Panc1 (cell line): ENCODE measurements at regions not wholly inside any gene's neighbourhood (a gene's known extent, or its start where the extent isn't known, plus 50 kb on each side); places are given as distances from the start of the nearest gene placed in this dataset.

Source experiments
- ATAC-seq: fragments of 200-7000 bp; cut with Tn5 transposase; 2 replicates; pipeline ENCODE4 v1.9.1; 2020; ENCODE audit warnings: mild to moderate bottlenecking, moderate library complexity
- BruUV-seq: library from RNA; stranded (reverse); fragments of 400-500 nt; replicated peaks from 2 replicates; lab custom pipeline; 2021; lab: Mats Ljungman, UMichigan
- CTCF ChIA-PET: fragments of 300-600 bp; sonication (Branson Sonifier 250); formaldehyde crosslinking; loops from one replicate; lab custom pipeline; 2022; ENCODE audit warnings: antibody characterized with exemption; lab: Charles Lee
- POLR2A ChIA-PET: fragments of 300-600 bp; sonication (Branson Sonifier 250); formaldehyde crosslinking; loops from one replicate; lab custom pipeline; 2022; ENCODE audit warnings: antibody characterized with exemption; lab: Charles Lee
- DNase-seq: peaks from one replicate; pipeline ENCODE4 v3.0.0-alpha.2; 2010; ENCODE audit warnings: low read depth, low spot score
- H3K27ac ChIP-seq: 2 replicates; pipeline ENCODE4 v1.5.1; 2011; ENCODE audit warnings: mild to moderate bottlenecking, low read length, inconsistent platforms
- H3K27me3 ChIP-seq: fragments of 200-500 bp; sonication (Bioruptor generic); 2 replicates; pipeline ENCODE4 v1.6.0; 2014; ENCODE audit warnings: low read length, inconsistent platforms; ENCODE audit not compliant: control insufficient read depth, insufficient read depth
- H3K36me3 ChIP-seq: fragments of 200-500 bp; sonication (Bioruptor generic); 2 replicates; pipeline ENCODE4 v1.5.1; 2014; ENCODE audit warnings: inconsistent platforms, mild to moderate bottlenecking, low read length, moderate library complexity; ENCODE audit not compliant: control insufficient read depth, insufficient read depth
- H3K4me1 ChIP-seq: 2 replicates; pipeline ENCODE4 v1.5.1; 2011; ENCODE audit warnings: inconsistent platforms, mild to moderate bottlenecking, low read length, moderate library complexity; ENCODE audit not compliant: control insufficient read depth, insufficient read depth
- H3K4me3 ChIP-seq, 2 experiments: 2 replicates each; pipeline ENCODE4 v1.5.1; 2011 to 2012; ENCODE audit warnings: low read depth in 2 of 2, low read length in 2 of 2, mild to moderate bottlenecking in 2 of 2, inconsistent platforms in 1 of 2, moderate library complexity in 1 of 2
- H3K9me3 ChIP-seq: fragments of 200-500 bp; sonication (Bioruptor generic); 2 replicates; pipeline ENCODE4 v1.5.1; 2014; ENCODE audit warnings: low read depth, mild to moderate bottlenecking, inconsistent platforms, low read length, moderate library complexity; ENCODE audit not compliant: control insufficient read depth, insufficient read depth
- POLR2AphosphoS5 ChIP-seq: IDR thresholded peaks from 2 replicates; pipeline ENCODE4 v1.6.1; 2012; ENCODE audit warnings: mild to moderate bottlenecking, low read depth, low read length, moderate library complexity
- REST ChIP-seq, 2 experiments: IDR thresholded peaks; 2 replicates each; pipeline ENCODE4 v1.6.1; 2011 to 2012; ENCODE audit warnings: low read depth in 2 of 2, control low read depth in 1 of 2, low read length in 1 of 2, mild to moderate bottlenecking in 1 of 2, moderate library complexity in 1 of 2; ENCODE audit not compliant: insufficient read depth in 1 of 2
- SIN3A ChIP-seq: IDR thresholded peaks from 2 replicates; pipeline ENCODE4 v1.6.1; 2012; ENCODE audit warnings: low read depth, mild to moderate bottlenecking, low read length, moderate library complexity, borderline replicate concordance; ENCODE audit not compliant: insufficient read depth
- TCF7L2 ChIP-seq: IDR thresholded peaks from 2 replicates; pipeline ENCODE4 v1.6.1; 2011; ENCODE audit warnings: mild to moderate bottlenecking, low read depth, low read length, inconsistent platforms
- in situ Hi-C: cut with HindIII; loops from 2 replicates; pipeline ENCODE4 v1.10.0; 2016; ENCODE audit warnings: low sequenced_read_pairs, low pct_unique_long_range_greater_than_20kb
- intact Hi-C: fragments of 100-400 bp; cut with micrococcal nuclease; formaldehyde crosslinking; loops from one replicate; pipeline ENCODE4 v1.10.0; 2022; ENCODE audit not compliant: unreplicated experiment
- TF ChIP-seq, protein P1 (sequence below): fragments of 450-650 bp; IDR thresholded peaks from 2 replicates; pipeline ENCODE4 v1.5.1; 2017; ENCODE audit warnings: mild to moderate bottlenecking

DNA sequence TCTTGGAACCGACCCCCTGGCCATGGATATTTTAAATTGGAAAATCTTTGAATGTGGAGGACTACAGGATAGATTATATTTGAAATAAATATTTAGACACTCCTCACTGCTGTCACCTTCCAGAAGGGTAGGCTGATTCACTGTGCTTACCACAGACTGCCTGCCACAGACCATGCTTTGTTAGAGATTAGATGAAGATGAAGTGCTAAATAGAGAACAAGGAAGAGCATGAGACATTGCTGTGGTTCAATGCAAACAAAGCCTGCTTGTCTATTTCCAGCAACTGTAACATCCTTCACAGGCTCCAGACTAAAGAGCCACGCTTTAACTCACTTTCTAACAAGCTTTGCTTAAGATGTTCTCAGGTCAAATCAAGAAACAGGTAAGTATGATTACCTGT lies 81.0 kb upstream of the TMEM17 start:
- H3K4me3 ChIP-seq, result no peak overlapping the region
- no peaks in the 10 kb centered on the region for H3K27me3 ChIP-seq
- intact Hi-C loops (no loop called here), in situ Hi-C loops (no loop called here)
- no peak for ATAC-seq
- H3K4me1 ChIP-seq, result no peaks in the 10 kb centered on the region
- no peaks in the 10 kb centered on the region for H3K9me3 ChIP-seq
- no peak for TF ChIP-seq TCF7L2
- no peaks in the 10 kb centered on the region for H3K36me3 ChIP-seq
- BruUV-seq, result no TSS peak
- H3K27ac ChIP-seq, result no peak overlapping the region
- no peak for DNase-seq
- CTCF ChIA-PET, result no interaction called here
- POLR2A ChIA-PET, result no interaction called here

DNA sequence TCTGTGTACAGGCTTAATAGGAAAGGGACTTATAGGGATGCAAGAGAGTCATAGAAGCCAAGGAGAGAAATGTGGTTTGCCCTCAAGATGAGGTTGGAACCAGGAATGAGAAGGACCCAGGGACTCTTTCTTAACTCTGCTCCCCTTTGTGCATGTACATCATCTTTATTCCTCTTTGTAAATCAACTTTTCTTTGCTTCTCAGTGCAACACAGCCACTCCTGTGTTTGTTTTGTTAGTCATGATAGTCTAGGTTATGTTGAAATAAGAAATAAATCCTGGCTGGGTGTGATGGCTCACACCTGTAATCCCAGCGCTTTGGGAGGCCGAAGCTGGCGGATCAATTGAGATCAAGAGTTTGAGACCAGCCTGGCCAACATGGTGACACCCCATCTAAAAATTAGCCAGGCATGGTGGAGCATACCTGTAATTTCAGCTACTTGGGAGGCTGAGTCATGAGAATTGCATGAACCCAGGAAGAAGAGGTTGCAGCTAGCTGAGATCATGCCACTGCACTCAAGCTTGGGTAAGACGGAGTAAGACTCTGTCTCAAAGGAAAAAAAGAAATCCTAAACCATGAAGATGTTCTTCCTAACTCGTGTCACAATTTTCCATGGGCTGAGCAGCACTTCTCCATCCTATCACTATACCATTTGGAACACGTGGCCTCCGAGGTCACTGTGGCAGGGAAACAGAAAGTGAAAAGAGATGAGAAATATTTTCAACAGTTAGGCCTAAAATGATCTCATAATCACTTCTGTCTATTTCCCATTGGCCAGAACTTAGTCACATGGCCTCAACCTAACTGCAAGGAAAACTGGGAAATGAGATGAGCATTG lies 73.0 kb upstream of the TMEM17 start:
- no TSS peak for BruUV-seq
- POLR2A ChIA-PET, result no interaction called here
- Histone ChIP-seq H3K9me3 (peaks cover 17% of the 10 kb centered on the region; the same call in 1 of the 2 replicates), H3K4me1 (no peaks in the 10 kb centered on the region), H3K27ac (peak overlapping the region; percentile 36; the same call in 1 of the 2 replicates), H3K4me3 (no peak overlapping the region), H3K27me3 (no peaks in the 10 kb centered on the region), H3K36me3 (no peaks in the 10 kb centered on the region)
- DNase-seq (peak; percentile 78), ATAC-seq (peak; percentile 48)
- TF ChIP-seq POLR2AphosphoS5, result no peak
- TF ChIP-seq, protein P1, sequence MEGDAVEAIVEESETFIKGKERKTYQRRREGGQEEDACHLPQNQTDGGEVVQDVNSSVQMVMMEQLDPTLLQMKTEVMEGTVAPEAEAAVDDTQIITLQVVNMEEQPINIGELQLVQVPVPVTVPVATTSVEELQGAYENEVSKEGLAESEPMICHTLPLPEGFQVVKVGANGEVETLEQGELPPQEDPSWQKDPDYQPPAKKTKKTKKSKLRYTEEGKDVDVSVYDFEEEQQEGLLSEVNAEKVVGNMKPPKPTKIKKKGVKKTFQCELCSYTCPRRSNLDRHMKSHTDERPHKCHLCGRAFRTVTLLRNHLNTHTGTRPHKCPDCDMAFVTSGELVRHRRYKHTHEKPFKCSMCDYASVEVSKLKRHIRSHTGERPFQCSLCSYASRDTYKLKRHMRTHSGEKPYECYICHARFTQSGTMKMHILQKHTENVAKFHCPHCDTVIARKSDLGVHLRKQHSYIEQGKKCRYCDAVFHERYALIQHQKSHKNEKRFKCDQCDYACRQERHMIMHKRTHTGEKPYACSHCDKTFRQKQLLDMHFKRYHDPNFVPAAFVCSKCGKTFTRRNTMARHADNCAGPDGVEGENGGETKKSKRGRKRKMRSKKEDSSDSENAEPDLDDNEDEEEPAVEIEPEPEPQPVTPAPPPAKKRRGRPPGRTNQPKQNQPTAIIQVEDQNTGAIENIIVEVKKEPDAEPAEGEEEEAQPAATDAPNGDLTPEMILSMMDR, result no peak
- TF ChIP-seq REST (IDR thresholded peaks at IDR 0.05; ENCODE audit: insufficient read depth in 1 of 2, low read depth in 2 of 2, low read length in 1 of 2), result no peak
- TF ChIP-seq SIN3A, result no peak
- TF ChIP-seq TCF7L2, result no peak
- in situ Hi-C loops (no loop called here), intact Hi-C loops (no loop called here)
- CTCF ChIA-PET, result no interaction called here
